Right lobe of liver (tissue), 6 donors: ENCODE measurements at regions not wholly inside any gene's neighbourhood (a gene's known extent, or its start where the extent isn't known, plus 50 kb on each side); places are given as distances from the start of the nearest gene placed in this dataset.

Experiments used
- ATAC-seq, 4 donors: fragments of 200-7000 bp; cut with Tn5 transposase; one replicate each; pipeline ENCODE4 v1.9.1; 2020; ENCODE audit warnings: mild to moderate bottlenecking in 4 of 4, moderate library complexity in 4 of 4
- DNase-seq, 3 donors: peaks; one replicate each; pipeline ENCODE4 v3.0.0-alpha.2; 2020
- H3K27ac ChIP-seq, 3 donors: fragments of 200-600 bp; one replicate each; pipeline ENCODE4 v1.8.0; 2022
- H3K27me3 ChIP-seq, 2 donors: fragments of 200-600 bp; one replicate each; pipeline ENCODE4 v1.8.0; 2022
- H3K36me3 ChIP-seq, 4 donors: fragments of 200-600 bp; sonication (generic) in 1 of 4; one replicate each; pipeline versions ENCODE4 v1.5.1 to v1.8.0; 2017 to 2022; ENCODE audit warnings: control low read depth in 1 of 4
- H3K4me1 ChIP-seq, 4 donors: fragments of 200-600 bp; sonication (generic) in 1 of 4; one replicate each; pipeline versions ENCODE4 v1.5.1 to v1.8.0; 2017 to 2022; ENCODE audit warnings: control low read depth in 1 of 4
- H3K4me3 ChIP-seq, 3 donors: fragments of 200-600 bp; one replicate each; pipeline ENCODE4 v1.8.0; 2022
- H3K9me3 ChIP-seq, 4 donors: fragments of 200-600 bp; sonication (generic) in 1 of 4; one replicate each; pipeline versions ENCODE4 v1.5.1 to v1.8.0; 2017 to 2022; ENCODE audit warnings: control low read depth in 1 of 4
- CTCF ChIP-seq, 4 donors: fragments of 200-600 bp in 3 of 4; fragments of 450-650 bp in 1 of 4; IDR thresholded peaks; one replicate each; pipeline versions ENCODE4 v1.5.1 to v1.8.0; 2016 to 2022; ENCODE audit warnings: antibody characterized with exemption in 4 of 4, mild to moderate bottlenecking in 2 of 4
- POLR2A ChIP-seq: fragments of 450-650 bp; IDR thresholded peaks from one replicate; pipeline ENCODE4 v1.6.1; 2017; ENCODE audit warnings: antibody characterized with exemption, mild to moderate bottlenecking
- WGBS: methylation state at CpG from one replicate; pipeline ENCODE4 v1.1.6; 2018; ENCODE audit warnings: low coverage, low lambda C conversion rate; ENCODE audit not compliant: insufficient coverage; ENCODE audit errors: missing lambda C conversion rate; 5-methylcytosine and 5-hydroxymethylcytosine counted together
- intact Hi-C, 2 donors: fragments of 100-400 bp; cut with DNase I; formaldehyde crosslinking; loops; one replicate each; pipeline versions ENCODE4 v1.11.2 to v1.14.1; 2022
- donor health status: DM: no; HTN: yes; CAD: no.
- donor health status: DM: no; HTN: no; CAD: no.
- donor health status: DM: no; HTN: no; CAD: no.
- donor health status: DM: no; HTN: yes; CAD: no.
- donor health status: DM: no; HTN: yes; CAD: no.

GRCh38 chr13:67664502-67664901 lies 434.4 kb upstream of the PCDH9 start:
- Histone ChIP-seq H3K27me3 (no peaks in the 10 kb centered on the region), H3K9me3 (no peaks in the 10 kb centered on the region), H3K36me3 (no peaks in the 10 kb centered on the region), H3K4me1 (no peaks in the 10 kb centered on the region), H3K4me3 (no peak overlapping the region), H3K27ac (no peak overlapping the region)
- intact Hi-C loops, result no loop called here
- ATAC-seq, result no peak
- WGBS, result 15% methylated on average over 2 of the region's 2 CpGs
- TF ChIP-seq CTCF (IDR thresholded peaks at IDR 0.05) (no peak), POLR2A (no peak)
- DNase-seq, result no peak

- Histone ChIP-seq H3K36me3 (no peaks in the 10 kb centered on the region), H3K4me3 (no peak overlapping the region), H3K4me1 (no peaks in the 10 kb centered on the region), H3K27me3 (no peaks in the 10 kb centered on the region), H3K9me3 (no peaks in the 10 kb centered on the region), H3K27ac (no peak overlapping the region)
- no peak for ATAC-seq
- intact Hi-C loops, result no loop called here
- DNase-seq, result no peak
- no peak for TF ChIP-seq CTCF (IDR thresholded peaks at IDR 0.05)
- TF ChIP-seq POLR2A, result no peak
- 55% methylated on average over 3 of the region's 3 CpGs for WGBS
Measured at GRCh38 chr13:67662997-67663396, 432.9 kb upstream of the PCDH9 start.

DNA sequence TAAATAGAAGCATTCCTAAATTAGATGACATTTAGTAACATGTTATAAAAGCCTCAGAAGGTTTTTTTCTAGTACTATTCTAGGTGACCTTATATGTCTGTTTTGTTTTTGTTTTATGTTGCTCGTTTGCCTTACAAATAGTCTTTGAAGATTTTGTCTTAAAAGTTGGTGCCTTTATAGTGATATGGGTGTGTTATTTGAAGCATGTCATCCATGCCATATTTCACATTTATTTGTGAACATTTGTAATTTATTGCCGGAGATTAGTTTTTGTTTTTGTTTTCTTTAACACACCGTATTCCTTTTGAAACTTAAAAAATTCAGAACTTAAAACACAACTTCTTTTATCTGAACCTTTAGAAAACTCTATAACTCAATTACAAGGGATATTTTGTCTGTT lies 422.8 kb upstream of the PCDH9 start:
- ATAC-seq (no peak), DNase-seq (no peak)
- Histone ChIP-seq H3K4me1 (no peaks in the 10 kb centered on the region), H3K9me3 (no peaks in the 10 kb centered on the region), H3K27ac (no peak overlapping the region), H3K27me3 (no peaks in the 10 kb centered on the region), H3K4me3 (no peak overlapping the region), H3K36me3 (no peaks in the 10 kb centered on the region)
- TF ChIP-seq CTCF (IDR thresholded peaks at IDR 0.05) (no peak), POLR2A (no peak)
- WGBS, result 56% methylated on average over 3 of the region's 3 CpGs
- intact Hi-C loops, result no loop called here

- no peak for DNase-seq
- no peak overlapping the region for H3K4me3 ChIP-seq
- no peak for TF ChIP-seq CTCF (IDR thresholded peaks at IDR 0.05)
- no peak for TF ChIP-seq POLR2A
- no peaks in the 10 kb centered on the region for H3K27me3 ChIP-seq
- H3K4me1 ChIP-seq, result no peaks in the 10 kb centered on the region
- no peak overlapping the region for H3K27ac ChIP-seq
- intact Hi-C loops, result no loop called here
- no peaks in the 10 kb centered on the region for H3K9me3 ChIP-seq
- no peaks in the 10 kb centered on the region for H3K36me3 ChIP-seq
- no peak for ATAC-seq
- whole genome bisulfite sequencing, result 37% methylated on average over 3 of the region's 3 CpGs
Measured at GRCh38 chr13:67651908-67652465, 421.9 kb upstream of the PCDH9 start.

GRCh38 chr13:67650471-67650870 lies 420.3 kb upstream of the PCDH9 start:
- TF ChIP-seq POLR2A, result no peak
- TF ChIP-seq CTCF (IDR thresholded peaks at IDR 0.05), result no peak
- 55% methylated on average over 1 of the region's 1 CpG for WGBS
- H3K4me1 ChIP-seq, result no peaks in the 10 kb centered on the region
- H3K27ac ChIP-seq, result no peak overlapping the region
- intact Hi-C loops, result no loop called here
- H3K9me3 ChIP-seq, result no peaks in the 10 kb centered on the region
- no peaks in the 10 kb centered on the region for H3K36me3 ChIP-seq
- H3K4me3 ChIP-seq, result no peak overlapping the region
- H3K27me3 ChIP-seq, result no peaks in the 10 kb centered on the region
- ATAC-seq (no peak), DNase-seq (no peak)
